ENCODE measurements at regions not wholly inside any gene's neighbourhood (a gene's known extent, or its start where the extent isn't known, plus 50 kb on each side); places are given as distances from the start of the nearest gene placed in this dataset.

DNA sequence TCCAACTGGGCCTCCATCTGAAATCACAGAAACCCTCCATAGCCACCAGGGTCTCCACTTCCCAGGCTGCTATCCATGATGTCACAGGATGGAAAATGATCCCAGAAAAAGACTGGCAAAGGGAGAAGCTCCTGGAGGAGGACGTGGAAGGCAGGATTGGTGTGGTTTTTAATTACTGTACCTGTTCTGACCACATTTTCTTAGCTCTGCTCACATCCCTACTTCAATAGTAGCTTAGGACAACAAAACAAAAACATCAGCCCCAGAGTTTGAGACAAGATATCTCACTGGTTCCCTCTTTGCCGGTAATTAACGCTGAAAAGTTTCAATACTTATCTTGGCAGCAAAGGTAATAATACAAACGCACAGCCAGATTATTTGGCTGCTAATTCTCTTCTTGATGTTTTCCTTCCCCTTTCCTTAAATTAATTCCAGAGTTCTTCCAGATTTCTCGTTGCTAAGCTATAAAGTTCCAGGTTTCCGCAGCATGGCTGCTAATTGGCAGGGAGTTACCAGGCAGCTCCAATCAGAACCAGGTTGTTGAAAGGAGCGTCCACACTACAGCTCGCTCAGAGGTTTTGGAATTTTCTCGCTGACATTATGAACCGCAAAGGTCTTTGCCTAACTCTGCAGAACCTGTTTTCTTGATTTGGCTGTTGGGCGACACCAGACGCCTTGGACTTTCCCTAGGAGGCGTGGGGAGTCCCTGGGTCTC is 263.4 kb downstream of the MRTFB start:
- no peak for DNase-seq

DNA sequence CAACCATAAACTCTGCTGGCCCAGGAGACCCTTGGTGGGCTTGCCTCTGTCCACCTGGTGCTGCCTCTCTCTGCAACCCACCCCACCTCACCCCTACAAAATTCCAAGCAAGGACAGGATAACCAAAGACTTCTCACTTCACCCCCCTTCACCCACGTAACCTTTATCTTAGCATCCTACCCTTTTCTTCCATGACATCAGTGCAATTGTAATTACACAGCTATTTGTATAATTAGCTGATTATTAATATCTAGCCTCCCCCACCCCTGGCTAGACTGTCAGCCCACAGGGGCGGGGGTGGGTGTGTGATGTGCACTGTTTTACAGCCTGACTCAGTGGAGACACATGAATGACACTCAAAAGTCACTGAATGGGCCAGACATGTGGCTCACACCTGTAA is 262.2 kb downstream of the MRTFB start:
- no peak for DNase-seq

DNA sequence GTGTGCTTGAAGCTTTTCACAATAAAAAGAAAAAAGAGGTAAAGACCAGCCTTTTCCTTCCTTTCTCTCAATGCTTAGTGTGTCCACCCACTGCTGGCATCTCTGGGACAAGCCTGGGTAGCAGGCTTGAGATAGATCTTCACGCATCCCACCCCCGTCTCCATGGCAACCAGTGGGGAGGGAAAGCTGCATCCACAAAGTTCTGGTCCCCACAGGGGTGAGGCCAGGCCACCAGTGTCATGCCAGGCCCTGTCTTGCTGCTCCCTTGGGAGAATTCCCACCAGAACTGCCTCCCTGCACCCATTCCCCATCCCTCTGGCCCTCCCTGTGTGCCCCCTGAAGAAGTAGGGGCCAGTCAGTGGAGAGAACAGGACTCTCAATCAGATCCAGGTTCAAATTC is 259.9 kb downstream of the MRTFB start:
- no peak for DNase-seq

DNA sequence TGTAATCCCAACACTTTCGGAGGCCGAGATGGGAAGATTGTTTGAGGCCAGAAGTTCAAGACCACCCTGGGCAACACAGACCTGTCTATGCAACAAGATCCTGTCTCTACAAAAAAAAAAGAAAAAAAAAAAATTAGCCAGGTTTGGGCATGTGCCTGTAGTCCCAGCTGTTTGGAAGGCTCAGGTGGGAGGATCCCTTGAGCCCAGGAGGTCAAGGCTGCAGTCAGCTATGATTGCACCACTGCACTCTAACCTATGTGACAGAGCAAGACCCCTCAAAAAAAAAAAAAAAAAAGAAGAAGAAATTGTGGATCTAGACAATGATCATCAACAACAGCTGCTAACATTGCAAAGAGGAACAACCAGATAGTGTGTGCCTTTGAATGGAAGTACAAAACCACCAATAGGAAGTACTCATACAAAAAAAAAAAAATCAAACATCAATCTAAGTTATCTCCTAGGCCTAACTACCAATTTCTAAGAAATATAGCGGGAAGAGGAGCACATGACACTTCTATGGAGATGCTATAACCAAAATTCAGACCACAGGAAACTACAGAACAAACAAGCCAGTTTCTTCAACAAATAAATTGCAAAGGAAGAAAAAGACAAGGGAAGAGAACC is 258.7 kb downstream of the MRTFB start:
- DNase-seq = no peak

DNA sequence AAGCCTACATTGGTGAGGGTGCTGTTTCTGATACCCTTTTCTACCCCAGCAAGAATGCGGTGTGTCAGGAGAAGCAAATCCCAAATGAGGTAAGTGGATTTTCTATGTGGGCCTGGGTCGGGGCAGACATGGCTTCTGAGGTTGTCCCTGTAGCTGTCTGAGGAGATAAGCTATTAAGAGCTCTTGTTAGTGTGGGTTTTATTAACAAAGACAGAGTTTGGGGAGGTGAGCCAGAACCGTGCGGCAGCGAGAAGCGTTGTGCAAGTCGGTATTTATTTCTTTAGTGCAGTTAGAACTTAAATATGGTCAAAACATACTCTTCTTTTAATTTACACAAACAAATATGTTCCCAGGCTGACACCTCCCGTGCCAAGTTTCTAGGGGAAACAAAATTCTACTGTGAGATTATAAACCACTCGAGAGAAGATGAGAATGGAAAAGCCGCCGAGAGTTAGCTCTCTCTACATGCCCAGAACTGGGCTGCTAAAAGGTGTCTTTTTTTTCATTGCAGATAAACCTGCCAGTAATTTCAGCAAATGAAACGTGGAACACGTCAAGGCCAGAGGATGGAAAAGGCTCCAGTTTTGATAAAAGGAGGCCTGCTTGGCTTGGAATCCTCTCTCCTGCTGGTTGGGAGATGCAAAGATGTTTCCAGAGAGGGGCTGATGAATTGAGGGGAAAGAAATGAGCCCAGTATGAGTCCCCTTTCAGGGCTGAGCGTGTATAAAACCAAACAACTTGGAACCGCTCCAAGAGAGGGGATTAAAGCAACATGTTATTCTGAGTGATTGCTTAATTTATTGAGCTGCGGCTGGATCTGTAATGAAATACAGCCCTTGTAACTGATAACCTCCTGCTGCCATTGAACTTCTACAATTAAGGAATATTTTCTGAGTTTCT is 254.6 kb downstream of the MRTFB start:
- no peak for DNase-seq

DNA sequence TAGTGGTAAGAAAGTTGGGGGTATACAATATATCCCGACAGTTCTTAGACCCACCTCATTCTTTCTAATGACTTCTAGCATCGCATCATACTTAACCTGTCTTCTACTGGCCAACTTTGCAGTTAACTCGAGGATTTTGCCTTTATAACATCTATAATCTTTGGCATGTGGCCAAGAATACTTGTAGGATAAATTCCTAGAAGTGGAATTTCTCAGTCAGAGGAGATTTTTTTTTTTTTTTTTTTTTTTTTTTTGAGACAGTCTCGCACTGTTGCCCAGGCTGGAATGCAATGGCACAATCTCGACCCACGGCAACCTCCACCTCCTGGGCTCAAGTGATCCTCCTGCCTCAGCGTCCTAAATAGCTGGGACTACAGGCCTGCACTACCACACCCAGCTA is 253.5 kb downstream of the MRTFB start:
- DNase-seq = peak; percentile 17

DNA sequence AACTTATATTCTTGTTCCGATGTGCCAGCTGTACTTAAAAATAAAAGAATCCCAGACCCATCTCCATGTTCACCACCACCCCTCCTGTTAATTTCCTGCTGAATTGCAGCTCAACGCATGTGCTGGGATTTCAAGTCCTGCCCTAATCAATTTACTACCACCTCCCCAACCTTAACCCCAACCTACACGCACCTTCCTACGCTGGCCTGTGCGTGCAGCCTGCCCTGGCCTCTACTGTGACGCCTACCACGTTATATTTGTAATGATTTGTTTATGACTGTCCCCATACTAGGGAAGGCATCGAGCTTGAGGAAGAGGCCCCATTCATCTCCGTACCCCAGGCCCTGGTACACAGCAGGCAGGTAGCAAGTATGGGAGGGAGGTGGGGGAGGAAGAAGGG is 251.1 kb downstream of the MRTFB start:
- DNase-seq = no peak

DNA sequence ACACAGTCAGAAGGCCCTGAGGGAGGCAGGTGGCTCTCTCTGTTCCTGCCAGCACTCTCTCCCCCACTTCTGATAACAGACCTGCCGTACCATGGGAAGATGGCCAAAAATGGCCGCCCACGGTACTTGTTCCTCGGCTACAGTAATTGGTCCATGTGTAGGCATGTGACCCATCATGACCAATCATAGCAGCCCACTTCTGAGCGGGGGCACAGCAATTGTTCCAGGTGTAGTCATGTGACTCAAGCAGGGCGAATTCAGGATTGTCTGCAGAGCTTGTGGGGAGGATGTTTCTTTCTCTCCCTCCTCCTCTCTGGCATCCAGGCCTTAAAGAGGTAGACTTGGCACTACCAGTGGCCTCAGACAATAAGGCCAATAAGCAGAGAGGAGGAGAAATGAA is 250.4 kb downstream of the MRTFB start:
- no peak for DNase-seq

DNA sequence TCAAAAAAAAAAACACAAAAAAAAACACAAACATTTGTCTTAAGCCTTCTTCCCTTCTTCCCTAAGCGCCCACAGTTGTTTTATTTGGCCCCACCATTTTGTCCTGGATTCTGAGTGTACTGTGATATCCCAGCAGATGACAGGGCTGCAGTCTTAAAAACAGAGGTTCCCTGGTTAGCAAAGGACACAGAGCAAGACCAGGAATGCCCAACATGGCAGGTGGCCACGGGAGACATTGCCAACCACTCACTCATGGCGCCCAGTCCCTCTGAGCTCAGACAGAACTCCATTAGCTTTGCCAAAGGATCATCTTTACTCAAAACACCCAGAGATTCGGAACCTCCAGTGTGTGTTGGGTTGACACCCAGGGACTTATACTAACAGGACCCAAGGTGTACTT is 249.3 kb downstream of the MRTFB start:
- no peak for DNase-seq
